Endodermal cell (in vitro differentiated cells): ENCODE measurements at regions not wholly inside any gene's neighbourhood (a gene's known extent, or its start where the extent isn't known, plus 50 kb on each side); places are given as distances from the start of the nearest gene placed in this dataset.

Experiments used
- DNase-seq: peaks from one replicate; pipeline ENCODE4 v3.0.0-alpha.2; 2017
- H3K27ac ChIP-seq: 2 replicates; pipeline ENCODE4 v1.5.1; 2013; ENCODE audit warnings: mild to moderate bottlenecking, low read depth, low read length, moderate library complexity
- H3K27me3 ChIP-seq: 2 replicates; pipeline ENCODE4 v1.6.1; 2013; ENCODE audit warnings: mild to moderate bottlenecking, low read length, moderate library complexity; ENCODE audit not compliant: insufficient read depth, control insufficient read depth, poor library complexity, severe bottlenecking
- H3K36me3 ChIP-seq: 2 replicates; pipeline ENCODE4 v1.7.0; 2013; ENCODE audit warnings: mild to moderate bottlenecking, low read length, moderate library complexity; ENCODE audit not compliant: control insufficient read depth, insufficient read depth
- H3K4me1 ChIP-seq: one replicate; pipeline ENCODE4 v1.7.0; 2013; ENCODE audit warnings: low read length; ENCODE audit not compliant: control insufficient read depth, insufficient read depth
- H3K4me3 ChIP-seq: 2 replicates; pipeline ENCODE4 v1.5.1; 2013; ENCODE audit warnings: mild to moderate bottlenecking, low read length, moderate library complexity
- H3K9ac ChIP-seq: 2 replicates; pipeline ENCODE4 v1.6.1; 2013; ENCODE audit warnings: mild to moderate bottlenecking, low read length, moderate library complexity; ENCODE audit not compliant: poor library complexity, severe bottlenecking; ENCODE audit errors: extremely low read depth
- H3K9me3 ChIP-seq: 2 replicates; pipeline ENCODE4 v1.6.1; 2013; ENCODE audit warnings: mild to moderate bottlenecking, low read length, moderate library complexity; ENCODE audit not compliant: control insufficient read depth
- H3K27ac Mint-ChIP-seq: 2 replicates; pipeline ENCODE4 v1.8.0; 2020; ENCODE audit warnings: mixed read lengths
- H3K27me3 Mint-ChIP-seq: 2 replicates; pipeline ENCODE4 v1.8.0; 2021; ENCODE audit warnings: mild to moderate bottlenecking, mixed read lengths; ENCODE audit not compliant: insufficient read depth
- H3K36me3 Mint-ChIP-seq: 2 replicates; pipeline ENCODE4 v1.8.0; 2020; ENCODE audit warnings: low read depth, mixed read lengths
- H3K4me1 Mint-ChIP-seq: 2 replicates; pipeline ENCODE4 v1.8.0; 2020; ENCODE audit warnings: mixed read lengths
- H3K4me3 Mint-ChIP-seq: 2 replicates; pipeline ENCODE4 v1.8.0; 2020; ENCODE audit warnings: mild to moderate bottlenecking, moderate library complexity, mixed read lengths
- H3K9me3 Mint-ChIP-seq: 2 replicates; pipeline ENCODE4 v1.8.0; 2020; ENCODE audit warnings: mild to moderate bottlenecking, mixed read lengths
- WGBS, 2 experiments: methylation state at CpG; one replicate each; pipeline versions ENCODE4 v1.1.5 to v1.1.7; 2013; ENCODE audit warnings: missing lambda C conversion rate in 2 of 2, mixed read lengths in 1 of 2; ENCODE audit not compliant: insufficient coverage in 1 of 2, insufficient read length in 1 of 2; 5-methylcytosine and 5-hydroxymethylcytosine counted together
- TF ChIP-seq, protein P1 (sequence below): fragments of 200-600 bp; sonication (generic); conservative IDR thresholded peaks from 2 replicates; pipeline ENCODE4 v1.5.0; 2021; ENCODE audit warnings: antibody characterized with exemption, mild to moderate bottlenecking

DNA sequence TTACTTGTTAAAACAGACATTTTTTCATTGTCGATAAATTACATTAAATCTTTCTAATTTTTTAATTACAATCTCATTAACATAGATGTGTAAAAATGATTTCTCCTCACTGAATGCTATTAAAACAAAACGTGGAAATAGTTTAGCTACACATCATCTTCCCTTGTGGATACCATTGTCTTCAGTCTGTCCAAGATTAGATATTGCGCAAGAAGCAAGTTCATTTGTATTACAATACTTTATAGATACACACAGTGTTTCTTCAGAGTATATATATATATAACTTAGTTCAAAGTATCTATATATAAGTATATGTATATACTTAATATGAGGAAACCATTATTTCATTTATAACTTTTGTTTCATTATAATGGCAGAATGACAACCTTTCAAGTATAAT lies 883.3 kb upstream of the CNTN5 start:
- TF ChIP-seq, protein P1, sequence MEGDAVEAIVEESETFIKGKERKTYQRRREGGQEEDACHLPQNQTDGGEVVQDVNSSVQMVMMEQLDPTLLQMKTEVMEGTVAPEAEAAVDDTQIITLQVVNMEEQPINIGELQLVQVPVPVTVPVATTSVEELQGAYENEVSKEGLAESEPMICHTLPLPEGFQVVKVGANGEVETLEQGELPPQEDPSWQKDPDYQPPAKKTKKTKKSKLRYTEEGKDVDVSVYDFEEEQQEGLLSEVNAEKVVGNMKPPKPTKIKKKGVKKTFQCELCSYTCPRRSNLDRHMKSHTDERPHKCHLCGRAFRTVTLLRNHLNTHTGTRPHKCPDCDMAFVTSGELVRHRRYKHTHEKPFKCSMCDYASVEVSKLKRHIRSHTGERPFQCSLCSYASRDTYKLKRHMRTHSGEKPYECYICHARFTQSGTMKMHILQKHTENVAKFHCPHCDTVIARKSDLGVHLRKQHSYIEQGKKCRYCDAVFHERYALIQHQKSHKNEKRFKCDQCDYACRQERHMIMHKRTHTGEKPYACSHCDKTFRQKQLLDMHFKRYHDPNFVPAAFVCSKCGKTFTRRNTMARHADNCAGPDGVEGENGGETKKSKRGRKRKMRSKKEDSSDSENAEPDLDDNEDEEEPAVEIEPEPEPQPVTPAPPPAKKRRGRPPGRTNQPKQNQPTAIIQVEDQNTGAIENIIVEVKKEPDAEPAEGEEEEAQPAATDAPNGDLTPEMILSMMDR = no peak
- H3K4me3 Mint-ChIP-seq = no peak overlapping the region
- Histone ChIP-seq H3K9ac (no peak overlapping the region), H3K4me3 (no peak overlapping the region), H3K4me1 (no peaks in the 10 kb centered on the region), H3K9me3 (peaks cover 10% of the 10 kb centered on the region), H3K27me3 (no peaks in the 10 kb centered on the region), H3K36me3 (no peaks in the 10 kb centered on the region), H3K27ac (no peak overlapping the region)
- H3K4me1 Mint-ChIP-seq = no peaks in the 10 kb centered on the region
- H3K27ac Mint-ChIP-seq = no peak overlapping the region
- H3K9me3 Mint-ChIP-seq = peaks cover 9% of the 10 kb centered on the region
- peaks cover 3% of the 10 kb centered on the region for H3K36me3 Mint-ChIP-seq
- no peaks in the 10 kb centered on the region for H3K27me3 Mint-ChIP-seq
- no peak for DNase-seq
- 97% methylated on average over 2 of the region's 3 CpGs; no CpG with 5 or more reads in 1 of the 2 experiments for WGBS, 2 experiments

GRCh38 chr11:98143661-98144060 lies 877.1 kb upstream of the CNTN5 start:
- TF ChIP-seq, protein P1 = no peak
- Mint-ChIP-seq H3K36me3 (peaks cover 7% of the 10 kb centered on the region), H3K9me3 (peaks cover 30% of the 10 kb centered on the region), H3K27me3 (no peaks in the 10 kb centered on the region), H3K4me1 (no peaks in the 10 kb centered on the region), H3K4me3 (no peak overlapping the region), H3K27ac (no peak overlapping the region)
- Histone ChIP-seq H3K27ac (no peak overlapping the region), H3K4me1 (no peaks in the 10 kb centered on the region), H3K4me3 (no peak overlapping the region), H3K36me3 (no peaks in the 10 kb centered on the region), H3K27me3 (no peaks in the 10 kb centered on the region), H3K9me3 (peaks cover 20% of the 10 kb centered on the region), H3K9ac (no peak overlapping the region)
- no peak for DNase-seq

GRCh38 chr11:98153752-98154151 lies 867.0 kb upstream of the CNTN5 start:
- no peaks in the 10 kb centered on the region for H3K4me1 Mint-ChIP-seq
- no peaks in the 10 kb centered on the region for H3K27me3 Mint-ChIP-seq
- DNase-seq = no peak
- no peak overlapping the region for H3K27ac Mint-ChIP-seq
- Histone ChIP-seq H3K27me3 (no peaks in the 10 kb centered on the region), H3K9me3 (peaks cover 9% of the 10 kb centered on the region), H3K36me3 (no peaks in the 10 kb centered on the region), H3K4me1 (no peaks in the 10 kb centered on the region), H3K27ac (no peak overlapping the region), H3K9ac (no peak overlapping the region), H3K4me3 (no peak overlapping the region)
- peaks cover 39% of the 10 kb centered on the region for H3K9me3 Mint-ChIP-seq
- WGBS, 2 experiments = 85 to 95% methylated on average over 2 of the region's 2 CpGs
- TF ChIP-seq, protein P1 = no peak
- no peaks in the 10 kb centered on the region for H3K36me3 Mint-ChIP-seq
- no peak overlapping the region for H3K4me3 Mint-ChIP-seq
